Endothelial cell of umbilical vein (primary cell): ENCODE measurements at regions not wholly inside any gene's neighbourhood (a gene's known extent, or its start where the extent isn't known, plus 50 kb on each side); places are given as distances from the start of the nearest gene placed in this dataset.

Source experiments
- BruUV-seq: library from RNA; stranded (reverse); fragments of 400-500 nt; replicated peaks from 2 replicates; lab custom pipeline; 2021; lab: Mats Ljungman, UMichigan
- CTCF ChIA-PET: fragments of 300-600, 350-600 bp; sonication (Branson Sonifier 250); formaldehyde crosslinking; loops from one replicate; lab custom pipeline; 2021; ENCODE audit warnings: antibody characterized with exemption, inconsistent platforms; lab: Charles Lee
- POLR2A ChIA-PET: fragments of 300-600, 350-600 bp; sonication (Branson Sonifier 250); formaldehyde crosslinking; loops from one replicate; lab custom pipeline; 2021; ENCODE audit warnings: antibody characterized with exemption, inconsistent platforms; lab: Charles Lee
- DNase-seq: peaks from one replicate; pipeline ENCODE4 v3.0.0-alpha.2; 2011; ENCODE audit warnings: low read depth, low spot score
- FAIRE-seq: peaks from 2 replicates; lab custom pipeline; 2011; peaks lifted over from hg19 to GRCh38; lab: Jason Lieb, UNC
- H2AFZ ChIP-seq: 2 replicates; pipeline ENCODE4 v1.6.0; 2012; ENCODE audit warnings: low read depth, low read length, control low read depth, inconsistent platforms
- H3K27ac ChIP-seq: 2 replicates; pipeline ENCODE4 v1.5.1; 2011; ENCODE audit warnings: low read depth, mild to moderate bottlenecking, control low read depth, low read length, moderate library complexity; ENCODE audit not compliant: insufficient read depth
- H3K27me3 ChIP-seq, 2 experiments: 2 replicates each; pipeline versions ENCODE4 v1.6.0 to v1.6.1; 2011; ENCODE audit warnings: low read length in 2 of 2, mixed read lengths in 1 of 2; ENCODE audit not compliant: control insufficient read depth in 2 of 2, insufficient read depth in 2 of 2
- H3K36me3 ChIP-seq, 2 experiments: 2 replicates in 1 of 2; 3 replicates in 1 of 2; pipeline ENCODE4 v1.5.1; 2011; ENCODE audit warnings: low read length in 2 of 2, mild to moderate bottlenecking in 1 of 2, moderate library complexity in 1 of 2; ENCODE audit not compliant: control insufficient read depth in 2 of 2, insufficient read depth in 2 of 2; ENCODE audit errors: extremely low read depth in 1 of 2
- H3K4me1 ChIP-seq: 3 replicates; pipeline ENCODE4 v1.5.1; 2011; ENCODE audit warnings: mild to moderate bottlenecking, low read length; ENCODE audit not compliant: control insufficient read depth, insufficient read depth; ENCODE audit errors: extremely low read depth
- H3K4me2 ChIP-seq: 2 replicates; pipeline ENCODE4 v1.6.1; 2011; ENCODE audit warnings: low read length, control low read depth, mixed read lengths; ENCODE audit not compliant: insufficient read depth
- H3K4me3 ChIP-seq, 3 experiments: fragments of 200-600 bp in 1 of 3; sonication (generic), shearing (Covaris generic) in 1 of 3; replicated peaks in 1 of 3; 2 replicates each; pipeline ENCODE4 v1.5.1; 2011 to 2016; ENCODE audit warnings: control low read depth in 3 of 3, low read length in 3 of 3, mild to moderate bottlenecking in 2 of 3, inconsistent platforms in 1 of 3, low read depth in 1 of 3, moderate library complexity in 1 of 3; ENCODE audit not compliant: insufficient read depth in 1 of 3
- H3K79me2 ChIP-seq: 2 replicates; pipeline ENCODE4 v1.6.0; 2012; ENCODE audit warnings: low read length, inconsistent platforms; ENCODE audit not compliant: control insufficient read depth, insufficient read depth
- H3K9ac ChIP-seq: replicated peaks from 2 replicates; pipeline ENCODE3; 2011; ENCODE audit warnings: low read length, control low read depth; ENCODE audit not compliant: insufficient read depth; ENCODE audit errors: extremely low read depth
- H3K9me1 ChIP-seq: replicated peaks from 3 replicates; pipeline ENCODE4 v1.6.0; 2011; ENCODE audit warnings: mild to moderate bottlenecking, low read length; ENCODE audit not compliant: control insufficient read depth, insufficient read depth; ENCODE audit errors: extremely low read depth
- H3K9me3 ChIP-seq: replicated peaks from 2 replicates; pipeline ENCODE4 v1.5.1; 2012; ENCODE audit warnings: low read length, inconsistent platforms; ENCODE audit not compliant: control insufficient read depth, insufficient read depth
- H4K20me1 ChIP-seq: replicated peaks from 2 replicates; pipeline ENCODE3; 2011; ENCODE audit warnings: mild to moderate bottlenecking, low read length; ENCODE audit not compliant: control insufficient read depth, insufficient read depth; ENCODE audit errors: extremely low read depth
- CTCF ChIP-seq, 2 donors: IDR thresholded peaks; 1 replicate in 1 of 2; 2 replicates in 1 of 2; pipeline ENCODE4 v1.5.1; 2011; ENCODE audit warnings: low read length in 2 of 2, mild to moderate bottlenecking in 2 of 2, moderate library complexity in 2 of 2, control low read depth in 1 of 2, inconsistent platforms in 1 of 2, low read depth in 1 of 2; ENCODE audit not compliant: insufficient read depth in 1 of 2; ENCODE audit errors: extremely low read depth in 1 of 2
- EZH2 ChIP-seq: IDR thresholded peaks from 2 replicates; pipeline ENCODE4 v1.6.1; 2012; ENCODE audit warnings: borderline replicate concordance, low read depth, mild to moderate bottlenecking, moderate library complexity, low read length, inconsistent platforms; ENCODE audit not compliant: severe bottlenecking
- FOS ChIP-seq: IDR thresholded peaks from 2 replicates; pipeline ENCODE4 v1.6.1; 2011; ENCODE audit warnings: mild to moderate bottlenecking, low read length, moderate library complexity, borderline replicate concordance; ENCODE audit not compliant: insufficient read depth
- GATA2 ChIP-seq: IDR thresholded peaks from 2 replicates; pipeline ENCODE4 v1.7.0; 2011; ENCODE audit warnings: low read depth, mild to moderate bottlenecking, moderate library complexity, mixed read lengths, low read length; ENCODE audit not compliant: insufficient read length, insufficient read depth
- JUN ChIP-seq: IDR thresholded peaks from 2 replicates; pipeline ENCODE4 v1.6.1; 2011; ENCODE audit warnings: borderline replicate concordance, low read depth; ENCODE audit not compliant: insufficient read length, insufficient read depth
- MAX ChIP-seq: IDR thresholded peaks from 2 replicates; pipeline ENCODE4 v1.6.1; 2011; ENCODE audit not compliant: insufficient read depth, insufficient read length
- MYC ChIP-seq: IDR thresholded peaks from one replicate; pipeline ENCODE4 v1.6.1; 2011; ENCODE audit warnings: mild to moderate bottlenecking, low read depth, low read length
- POLR2A ChIP-seq: IDR thresholded peaks from 2 replicates; pipeline ENCODE4 v1.6.1; 2012; ENCODE audit warnings: low read depth, mild to moderate bottlenecking, control low read depth, low read length
- POLR2AphosphoS5 ChIP-seq: IDR thresholded peaks from 2 replicates; pipeline ENCODE4 v1.6.1; 2012; ENCODE audit warnings: low read depth, mild to moderate bottlenecking, control low read depth, low read length, moderate library complexity; ENCODE audit not compliant: insufficient read depth
- dilution Hi-C: fragments of 300-500 bp; cut with MboI; formaldehyde crosslinking; loops from one replicate; pipeline ENCODE4 v1.15.0; 2019; ENCODE audit warnings: low sequenced_read_pairs; ENCODE audit not compliant: extremely low pct_ligation_motif_present
- intact Hi-C: fragments of 100-400 bp; cut with micrococcal nuclease; formaldehyde crosslinking; loops from one replicate; pipeline ENCODE4 v1.10.0; 2022

- FAIRE-seq (no peak), DNase-seq (no peak)
- H3K9me1 ChIP-seq, result no peaks in the 10 kb centered on the region
- no peak overlapping the region for H3K9ac ChIP-seq
- TF ChIP-seq POLR2A (no peak), POLR2AphosphoS5 (no peak), MYC (no peak), JUN (no peak), FOS (no peak), MAX (no peak), EZH2 (no peak), CTCF (IDR thresholded peaks at IDR 0.05; ENCODE audit: extremely low read depth in 1 of 2, insufficient read depth in 1 of 2, low read depth in 1 of 2, low read length in 2 of 2) (no peak), GATA2 (no peak)
- ChIA-PET POLR2A (no interaction called here), CTCF (no interaction called here)
- dilution Hi-C loops (no loop called here), intact Hi-C loops (no loop called here)
- no peaks in the 10 kb centered on the region for H4K20me1 ChIP-seq
- H3K79me2 ChIP-seq, result no peaks in the 10 kb centered on the region
- no peaks in the 10 kb centered on the region for H3K36me3 ChIP-seq
- H3K27me3 ChIP-seq, result no peaks in the 10 kb centered on the region
- H3K27ac ChIP-seq, result no peak overlapping the region
- H2AFZ ChIP-seq, result no peak overlapping the region
- H3K4me1 ChIP-seq, result no peaks in the 10 kb centered on the region
- H3K4me3 ChIP-seq, result no peak overlapping the region
- H3K9me3 ChIP-seq, result no peaks in the 10 kb centered on the region
- H3K4me2 ChIP-seq, result no peak overlapping the region
- BruUV-seq, result no TSS peak
Measured at GRCh38 chr2:144041612-144042011, 478.3 kb downstream of the ZEB2 start.
